Daoy (cell line): ENCODE measurements at regions not wholly inside any gene's neighbourhood (a gene's known extent, or its start where the extent isn't known, plus 50 kb on each side); places are given as distances from the start of the nearest gene placed in this dataset.

ENCODE experiments used
- DNase-seq: peaks from one replicate; pipeline ENCODE4 v3.0.0-alpha.2; 2015; ENCODE audit warnings: low read depth

DNA sequence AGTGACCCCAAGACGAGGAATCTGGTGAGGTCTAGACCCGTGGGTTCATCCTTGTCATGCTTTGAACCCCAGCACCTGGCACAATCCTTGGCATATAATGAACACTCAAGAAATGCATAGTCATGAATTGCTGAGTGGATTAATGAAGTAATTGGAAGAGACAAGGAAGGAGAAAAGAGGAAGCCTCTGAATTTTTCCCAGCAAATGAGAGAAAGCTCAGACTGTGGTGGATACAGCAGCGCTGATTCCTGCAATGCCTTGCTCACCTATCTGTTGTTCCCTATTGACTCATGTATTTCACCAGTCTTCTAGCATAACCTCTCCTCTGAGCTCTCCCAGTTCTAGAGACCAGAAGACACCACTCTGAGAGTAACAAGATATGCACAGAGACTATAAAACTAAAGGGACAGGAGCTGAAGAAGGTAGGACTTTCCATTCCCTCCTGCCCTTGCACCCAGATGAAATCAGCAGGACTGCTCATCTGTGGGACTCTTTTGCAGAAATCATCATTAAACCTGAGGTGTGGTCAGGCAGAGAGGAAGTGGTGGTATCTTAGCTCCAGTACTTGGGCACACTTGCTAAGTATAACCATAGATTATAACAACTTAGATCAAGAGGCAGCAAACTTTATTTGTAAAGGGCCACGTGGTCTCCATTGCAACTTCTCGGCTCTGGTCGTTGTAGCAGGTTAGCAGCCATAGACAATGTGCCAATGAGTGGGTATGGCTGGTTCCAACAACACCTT, 102.8 kb downstream of the MAF start:
- no peak for DNase-seq

DNA sequence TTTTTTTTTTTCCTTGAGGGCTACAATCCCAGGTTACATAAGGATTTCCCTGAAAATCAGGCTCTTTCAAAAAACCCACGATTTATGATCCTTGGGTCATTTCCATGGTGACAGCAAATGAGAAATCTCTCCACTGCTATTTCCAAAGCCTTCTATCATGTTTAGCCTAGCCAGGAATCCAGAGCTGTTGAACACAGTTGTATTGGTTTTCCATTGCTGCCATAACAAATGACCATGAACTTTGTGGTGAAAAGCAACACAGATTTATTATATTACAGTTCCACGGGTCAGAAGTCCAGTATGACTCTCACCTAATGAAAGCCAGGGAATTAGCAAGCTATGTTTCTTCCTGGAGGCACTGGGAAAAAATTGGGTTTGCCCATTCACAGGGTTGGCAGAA, 106.6 kb downstream of the MAF start:
- DNase-seq: no peak

GRCh38 chr16:79492036-79492435, 108.5 kb downstream of the MAF start:
- DNase-seq: no peak

- no peak for DNase-seq
These were observed 115.5 kb downstream of the MAF start for GRCh38 chr16:79485020-79485419.

- DNase-seq: peak; percentile 1
These were observed 116.3 kb downstream of the MAF start for GRCh38 chr16:79484237-79484636.

DNA sequence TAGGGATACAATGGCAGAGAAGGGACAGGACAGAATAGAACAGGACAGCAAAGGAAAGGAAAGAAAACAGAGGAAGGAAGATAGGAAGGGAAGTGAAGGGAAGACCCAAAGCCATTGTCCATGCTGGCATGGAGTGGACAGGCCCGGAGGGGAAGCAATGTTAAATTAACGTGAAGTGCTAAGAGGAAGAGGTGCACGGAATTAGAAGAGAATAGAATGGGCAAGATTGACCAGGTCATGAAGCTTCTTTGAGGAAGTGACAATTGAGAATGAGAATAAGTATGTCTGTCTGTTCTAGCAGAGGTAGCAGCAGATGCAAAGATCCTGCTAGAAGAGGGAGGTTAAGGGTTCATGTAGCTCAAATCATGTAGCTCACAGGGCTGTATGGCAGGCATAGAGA, 117.2 kb downstream of the MAF start:
- DNase-seq: no peak

- DNase-seq: no peak
These were observed 118.5 kb downstream of the MAF start for GRCh38 chr16:79482011-79482410.

GRCh38 chr16:79480929-79481328, 119.6 kb downstream of the MAF start:
- no peak for DNase-seq

- DNase-seq: no peak
These were observed 120.5 kb downstream of the MAF start for GRCh38 chr16:79480056-79480455.

- DNase-seq: no peak
These were observed 124.0 kb downstream of the MAF start for GRCh38 chr16:79476580-79476979.

DNA sequence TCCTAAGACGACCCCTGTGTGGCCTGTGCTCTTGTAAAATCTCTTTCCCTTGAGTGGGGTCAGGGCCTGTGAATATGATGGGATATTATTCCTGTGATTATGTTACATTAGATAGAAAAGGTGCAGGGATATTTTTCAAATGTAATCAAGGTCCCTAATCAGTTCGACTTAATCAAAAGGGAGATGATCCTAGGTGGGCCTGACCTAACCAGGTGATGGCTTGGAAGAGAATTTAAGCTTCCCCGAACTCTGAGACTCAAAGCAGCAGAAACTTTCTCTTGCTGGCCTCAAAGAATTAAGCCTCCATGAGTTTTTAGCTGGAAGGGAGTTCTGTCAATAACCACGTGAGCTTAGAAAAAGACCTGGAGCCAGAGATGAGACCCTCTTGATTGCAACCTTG, 124.7 kb downstream of the MAF start:
- no peak for DNase-seq

- no peak for DNase-seq
These were observed 127.1 kb downstream of the MAF start for GRCh38 chr16:79473456-79473855.

GRCh38 chr16:79472426-79472825, 128.1 kb downstream of the MAF start:
- DNase-seq: no peak

DNA sequence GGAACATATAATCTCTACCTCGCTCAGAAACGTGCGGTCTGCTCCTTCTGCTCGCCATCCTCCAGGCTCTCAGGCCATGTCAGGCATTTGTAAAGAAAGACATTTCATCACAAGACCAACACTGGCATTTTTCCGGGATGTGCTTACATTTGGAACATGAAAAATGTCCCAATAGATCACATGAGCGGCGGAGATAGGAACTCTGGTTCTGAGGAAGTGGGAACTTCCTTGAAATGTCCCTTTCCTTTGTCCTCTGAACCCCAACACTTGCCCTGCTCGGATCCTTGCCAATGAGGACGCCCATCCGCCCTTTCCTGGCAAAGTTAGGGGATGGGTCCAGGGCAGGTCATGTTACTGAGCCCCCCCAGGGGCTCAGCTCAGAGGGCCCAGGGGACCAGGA, 130.5 kb downstream of the MAF start:
- DNase-seq: no peak

GRCh38 chr16:79468631-79469030, 131.9 kb downstream of the MAF start:
- no peak for DNase-seq

DNA sequence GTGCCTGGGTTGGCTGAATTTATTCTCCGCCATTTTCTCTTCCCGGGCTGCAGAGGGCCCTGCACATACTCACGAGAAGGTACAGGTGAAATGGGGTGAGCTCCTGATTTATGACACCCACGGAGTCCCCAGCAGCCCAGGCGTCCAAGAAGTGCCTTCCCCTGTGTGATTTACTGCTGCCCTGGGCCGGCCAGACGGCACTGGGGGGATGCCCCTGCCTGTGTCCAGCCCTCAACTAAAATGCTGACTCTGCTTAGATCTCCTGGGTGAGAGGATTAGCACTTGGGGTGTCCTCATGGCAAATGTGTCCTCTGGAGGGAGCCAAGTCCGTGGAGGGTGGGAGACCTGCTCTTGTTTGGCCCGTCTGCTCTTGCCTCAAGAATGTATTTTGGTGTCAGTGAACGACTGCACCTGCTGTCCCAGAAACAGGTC, 132.4 kb downstream of the MAF start:
- no peak for DNase-seq

DNA sequence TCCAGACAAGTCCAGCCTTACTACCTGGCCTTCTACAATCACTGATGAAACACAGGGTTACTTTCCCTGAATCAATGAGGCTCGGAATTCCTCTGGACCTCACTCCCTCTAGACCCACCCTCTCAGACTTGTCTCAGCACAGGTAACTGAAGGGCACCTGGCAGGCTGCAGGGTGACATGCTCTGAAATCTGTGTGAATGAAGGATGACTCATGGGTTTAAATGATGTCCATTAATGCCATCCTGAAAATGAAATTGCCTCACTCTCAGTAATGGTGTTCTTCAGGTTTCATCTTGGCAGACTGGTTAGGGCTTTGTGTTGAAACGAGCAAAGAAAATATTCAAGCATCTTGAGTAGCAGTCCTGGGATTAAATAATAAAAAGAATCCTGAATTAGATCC, 134.4 kb downstream of the MAF start:
- no peak for DNase-seq

GRCh38 chr16:79463841-79464240, 136.7 kb downstream of the MAF start:
- no peak for DNase-seq

DNA sequence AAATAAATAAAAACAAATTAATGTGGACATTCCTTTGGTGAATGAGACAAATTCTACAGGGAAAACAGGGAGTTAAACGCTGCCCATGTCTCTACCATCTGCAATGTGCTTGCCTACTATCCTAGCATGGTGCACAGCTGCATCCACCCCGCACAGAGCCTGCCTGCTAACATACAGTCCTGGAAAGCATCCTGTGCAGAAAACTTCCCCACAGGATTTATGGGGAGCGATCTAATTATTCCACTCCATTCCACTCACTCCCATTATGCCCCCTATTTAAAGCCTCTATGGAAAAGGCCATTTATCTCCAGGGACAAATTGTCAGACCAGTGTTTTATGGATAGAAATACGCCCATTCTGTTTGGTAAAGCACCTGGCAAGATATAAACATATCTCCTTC, 144.5 kb downstream of the MAF start:
- DNase-seq: no peak

DNA sequence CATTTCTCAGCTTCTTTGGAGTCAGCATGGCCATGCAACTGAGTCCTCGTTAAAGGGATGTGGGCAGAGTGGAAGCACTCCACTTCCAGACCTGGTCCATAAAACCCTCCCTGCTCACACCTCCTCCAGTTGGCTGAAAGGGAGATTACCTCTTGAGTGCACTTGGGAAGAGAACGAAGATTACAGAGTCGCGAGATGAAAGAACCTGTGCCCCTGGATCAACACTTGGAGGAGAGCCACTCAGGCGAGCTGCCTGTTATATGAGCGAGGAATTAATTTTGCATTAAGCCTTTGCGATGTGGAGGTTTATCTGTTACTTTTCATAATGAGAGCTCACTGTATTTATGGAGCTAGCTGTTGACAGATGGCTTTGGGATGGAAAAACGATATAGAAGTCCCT, 147.9 kb downstream of the MAF start:
- no peak for DNase-seq

DNA sequence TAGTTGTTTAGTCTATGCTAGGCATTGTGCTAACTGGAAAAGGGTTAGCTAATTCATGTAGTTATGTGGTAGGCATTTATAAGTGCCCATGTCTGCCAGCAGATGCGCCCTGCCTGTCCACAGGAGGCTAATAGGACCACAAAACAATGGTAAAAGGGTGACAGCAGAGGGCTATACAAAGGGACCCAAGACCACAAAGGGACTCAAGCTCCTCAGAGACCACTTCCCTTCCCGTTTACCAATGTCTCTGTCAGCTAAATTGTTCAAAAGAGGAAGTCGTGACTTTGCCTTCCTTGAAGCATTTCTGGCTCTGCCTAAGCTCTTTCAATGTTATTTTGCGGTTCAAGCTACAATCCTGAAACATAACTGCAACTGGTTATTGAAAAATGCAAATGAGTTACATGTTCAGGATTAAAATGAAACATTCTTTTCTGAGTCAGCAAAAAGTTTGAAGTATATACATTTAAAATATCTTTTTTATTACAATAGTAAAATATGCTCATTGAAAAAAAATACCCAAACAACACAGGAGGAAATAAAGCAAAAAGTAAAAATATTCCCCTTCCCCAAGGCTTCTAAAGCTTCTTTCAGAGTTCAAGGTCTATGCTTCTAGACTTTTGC, 149.2 kb downstream of the MAF start:
- no peak for DNase-seq

DNA sequence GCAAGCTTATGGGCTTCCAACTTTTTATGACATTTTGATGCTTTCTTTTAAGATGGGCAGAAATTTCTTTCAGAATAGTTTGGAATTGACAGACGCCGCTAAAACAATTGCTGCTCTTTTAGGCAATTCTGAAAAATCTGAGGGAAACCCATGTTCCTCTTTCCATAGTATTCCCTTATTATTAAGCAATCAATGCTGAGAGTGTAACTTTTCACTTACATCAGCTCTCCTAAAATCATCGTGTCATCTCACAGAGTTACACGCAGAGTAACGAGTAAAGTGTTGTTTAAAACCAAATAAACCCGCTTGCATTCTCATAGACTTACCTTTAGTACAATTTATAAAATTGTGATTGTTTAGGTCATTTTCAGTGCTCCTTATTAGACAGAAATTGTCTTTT, 150.6 kb downstream of the MAF start:
- DNase-seq: no peak

DNA sequence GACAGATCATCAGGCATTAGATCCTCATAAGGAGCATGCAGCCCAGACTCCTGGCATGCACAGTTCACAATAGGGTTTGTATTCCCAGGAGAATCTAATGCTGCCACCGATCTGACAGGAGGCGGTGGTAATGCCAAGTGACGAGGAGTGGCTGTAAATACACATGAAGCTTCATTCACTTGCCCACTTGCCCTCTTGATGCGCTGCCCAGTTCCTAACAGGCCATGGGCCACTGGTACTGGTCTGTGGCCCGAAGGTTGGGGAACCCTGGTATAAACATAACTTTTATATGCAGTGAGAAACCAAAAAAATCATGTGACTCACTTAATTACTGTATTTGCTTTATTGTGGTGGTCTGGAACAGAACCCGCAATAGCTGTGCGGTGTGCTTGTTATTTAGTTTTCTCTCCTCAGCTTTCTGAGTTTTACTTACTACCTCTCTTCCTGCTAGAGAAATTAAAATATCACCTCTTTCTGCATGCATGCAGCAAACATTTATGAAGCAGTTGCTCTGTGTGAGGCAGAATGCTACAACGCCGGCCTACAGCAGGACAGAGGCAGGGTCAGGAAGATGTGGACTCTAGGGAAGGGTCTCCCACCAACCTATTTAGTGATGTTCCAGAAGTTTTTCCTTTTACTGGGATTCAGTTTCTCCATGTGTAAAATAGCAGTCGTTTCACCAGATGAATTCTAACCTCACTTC, 151.3 kb downstream of the MAF start:
- no peak for DNase-seq
